Fibroblast of skin of scalp (primary cell): ENCODE measurements at regions not wholly inside any gene's neighbourhood (a gene's known extent, or its start where the extent isn't known, plus 50 kb on each side); places are given as distances from the start of the nearest gene placed in this dataset.
"Not testable (repeated sequence)": the region's sequence is repeated elsewhere in the genome, so short reads cannot be mapped to it uniquely, and the experiment has no call there.

ENCODE experiments used
- DNase-seq: peaks from one replicate; pipeline ENCODE4 v3.0.0-alpha.2; 2013

DNA sequence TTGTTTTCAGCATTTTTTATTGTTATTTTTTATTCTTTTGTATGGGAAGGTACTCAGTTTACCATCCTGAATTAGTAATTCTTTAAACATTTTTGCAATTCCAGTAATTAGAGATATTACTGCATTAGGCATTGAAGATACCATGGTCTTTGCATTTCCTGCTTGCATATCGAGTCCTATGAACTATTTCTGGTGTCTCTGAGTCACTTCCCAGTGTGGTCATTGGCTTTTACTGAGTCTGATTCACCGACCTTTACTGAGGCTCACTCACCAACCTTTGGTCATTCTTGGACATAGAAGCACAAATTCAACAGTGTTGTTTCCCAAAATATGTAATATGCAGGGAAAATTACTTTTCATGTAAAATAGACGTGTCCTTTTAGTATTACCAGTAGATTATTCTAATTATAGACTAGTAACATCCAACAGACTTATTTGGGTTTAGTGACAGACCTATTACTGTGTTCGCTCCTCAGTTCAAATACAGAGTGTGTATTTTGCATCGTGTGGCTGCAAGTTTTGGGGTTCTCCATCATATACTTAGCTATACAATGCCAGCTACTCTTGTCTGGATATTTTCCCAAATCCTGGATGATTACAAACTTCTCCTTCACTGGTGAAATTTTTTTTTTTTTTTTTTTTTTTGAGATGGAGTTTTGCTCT lies 180.7 kb upstream of the PRSS1 start:
- peak; percentile 71 for DNase-seq

DNA sequence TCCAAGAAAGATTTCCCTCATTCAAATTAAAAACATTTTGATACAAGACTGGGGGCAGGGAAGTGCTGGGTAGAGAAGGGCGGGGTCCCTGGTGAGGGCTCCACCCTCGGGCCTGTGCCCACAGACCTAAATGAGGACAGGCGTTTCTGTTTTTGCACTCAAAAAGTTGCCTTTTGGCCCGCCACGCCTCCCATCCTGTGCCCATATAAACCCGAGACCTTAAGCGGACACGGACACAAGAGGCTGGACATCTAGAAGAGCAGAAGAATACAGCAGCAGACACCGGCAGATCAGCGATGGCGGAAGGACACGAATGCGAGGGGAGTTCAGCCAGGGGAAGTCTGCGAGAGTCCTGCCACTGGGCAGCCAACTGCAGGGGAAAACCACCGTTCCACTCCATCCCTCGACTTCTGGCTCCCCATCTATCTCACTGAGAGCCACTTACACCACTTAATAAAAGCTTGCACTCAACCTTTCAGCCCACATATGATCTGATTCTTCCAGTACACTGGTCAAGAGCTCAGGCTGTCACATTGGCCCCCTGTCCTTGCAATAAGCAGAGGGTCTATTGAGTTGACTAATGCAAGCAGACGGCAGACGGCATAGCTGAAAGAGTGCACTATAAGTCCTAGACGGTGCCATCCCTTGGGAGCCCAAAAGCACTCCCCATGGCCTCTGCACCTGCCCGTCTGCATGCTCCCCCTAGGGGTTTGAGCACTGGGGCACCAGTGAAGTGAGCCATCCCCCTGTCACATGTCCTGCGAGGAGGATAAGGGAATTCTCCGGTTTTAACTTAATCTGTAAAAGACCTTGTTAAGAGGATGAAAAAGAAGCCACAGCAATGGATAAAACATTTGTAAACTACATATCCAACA lies 181.8 kb upstream of the PRSS1 start:
- DNase-seq: no peak

DNA sequence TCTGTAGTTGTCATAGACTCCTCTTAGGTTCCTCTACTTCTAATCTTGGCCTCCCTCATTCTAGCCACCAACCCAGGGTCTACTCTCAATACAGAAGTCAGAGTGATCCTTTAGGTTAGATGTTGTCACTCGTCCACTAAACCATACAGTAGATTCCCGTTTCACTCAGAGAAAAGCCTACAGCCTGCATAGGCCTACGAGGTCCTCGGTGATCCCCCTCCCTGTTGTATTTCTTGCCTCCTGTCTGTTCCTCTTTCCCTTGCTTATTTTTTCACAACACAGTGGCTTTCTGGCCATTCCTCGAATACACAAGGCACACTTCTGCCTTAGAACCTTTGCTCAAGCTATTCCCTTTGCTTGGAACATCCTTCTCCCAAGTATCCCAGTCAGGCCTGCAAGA lies 183.0 kb upstream of the PRSS1 start:
- no peak for DNase-seq

DNA sequence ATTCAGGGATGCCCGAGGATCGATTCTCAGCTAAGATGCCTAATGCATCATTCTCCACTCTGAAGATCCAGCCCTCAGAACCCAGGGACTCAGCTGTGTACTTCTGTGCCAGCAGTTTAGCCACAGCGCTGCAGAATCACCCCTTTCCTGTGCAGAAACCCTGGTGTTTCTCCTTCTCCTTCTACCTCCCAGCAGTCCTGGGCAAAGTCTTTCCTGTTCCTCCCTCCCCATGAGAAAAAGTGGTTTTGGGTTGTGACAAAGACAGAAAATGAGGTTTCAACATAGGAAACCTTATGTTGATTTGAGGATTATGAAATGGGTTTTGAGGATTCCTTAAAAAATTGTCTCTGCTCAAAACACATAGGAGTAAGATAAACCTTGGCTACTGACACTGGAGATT lies 185.1 kb upstream of the PRSS1 start:
- DNase-seq: not testable (repeated sequence)

DNA sequence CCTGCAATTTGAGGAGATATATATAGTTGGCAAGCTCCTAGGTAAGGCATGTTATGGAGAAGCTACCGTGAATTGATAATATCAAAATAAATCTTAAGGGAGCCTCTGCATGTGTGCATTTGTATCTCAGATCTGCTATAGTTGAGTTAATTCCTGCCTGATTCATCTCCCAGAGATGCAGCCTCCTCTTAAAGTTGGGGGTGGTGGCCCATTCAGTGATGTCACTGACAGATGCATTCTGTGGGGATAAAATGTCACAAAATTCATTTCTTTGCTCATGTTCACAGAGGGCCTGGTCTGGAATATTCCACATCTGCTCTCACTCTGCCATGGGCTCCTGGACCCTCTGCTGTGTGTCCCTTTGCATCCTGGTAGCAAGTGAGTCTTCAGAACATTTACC lies 185.8 kb upstream of the PRSS1 start:
- DNase-seq: peak; percentile 57

DNA sequence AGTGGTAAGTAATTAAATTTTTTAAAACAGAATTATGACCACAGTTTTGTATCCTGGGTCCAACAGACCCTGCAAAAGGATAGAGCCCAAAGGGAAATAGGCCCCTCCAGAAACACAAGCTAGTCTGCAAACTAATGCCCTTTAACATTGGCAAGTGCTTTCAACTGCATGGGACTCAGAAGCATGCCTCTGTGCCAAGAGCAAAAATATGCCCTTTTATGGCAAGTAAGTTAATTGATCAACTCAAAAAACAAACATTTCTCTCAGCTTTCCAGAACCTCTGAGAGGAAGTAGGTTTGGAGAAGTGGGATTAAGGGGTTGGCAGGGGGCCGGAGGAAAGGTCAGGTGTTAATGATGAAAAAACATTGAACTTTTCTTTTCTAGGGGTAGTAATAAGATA lies 186.6 kb upstream of the PRSS1 start:
- no peak for DNase-seq

DNA sequence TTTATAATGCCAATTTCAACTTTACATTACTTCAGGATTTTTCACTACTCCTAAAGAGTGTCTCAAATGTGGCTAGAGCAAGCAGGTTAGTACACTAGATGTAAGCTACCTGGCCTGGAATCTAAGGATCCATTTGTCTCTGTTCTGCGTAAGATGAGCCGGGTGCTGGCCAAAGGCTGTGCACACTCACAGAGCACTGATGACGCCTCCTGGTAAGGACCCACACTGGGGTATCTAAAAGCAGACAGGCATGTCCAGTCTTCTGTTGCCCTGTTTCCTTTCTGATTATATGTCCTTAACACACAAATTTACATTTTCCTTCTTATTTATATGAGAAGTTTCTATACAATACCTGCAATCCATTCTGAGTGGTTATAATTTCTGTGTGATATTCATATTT lies 187.9 kb upstream of the PRSS1 start:
- not testable (repeated sequence) for DNase-seq

DNA sequence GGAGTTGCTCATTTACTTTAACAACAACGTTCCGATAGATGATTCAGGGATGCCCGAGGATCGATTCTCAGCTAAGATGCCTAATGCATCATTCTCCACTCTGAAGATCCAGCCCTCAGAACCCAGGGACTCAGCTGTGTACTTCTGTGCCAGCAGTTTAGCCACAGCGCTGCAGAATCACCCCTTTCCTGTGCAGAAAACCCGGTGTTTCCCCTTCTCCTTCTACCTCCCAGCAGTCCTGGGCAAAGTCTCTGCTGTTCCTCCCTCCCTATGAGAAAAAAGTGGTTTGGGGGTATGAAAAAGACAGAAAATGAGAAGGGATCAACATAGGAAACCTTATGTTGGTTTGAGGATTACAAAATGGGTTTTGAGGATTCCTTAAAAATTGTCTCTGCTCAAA lies 188.5 kb upstream of the PRSS1 start:
- DNase-seq: not testable (repeated sequence)

DNA sequence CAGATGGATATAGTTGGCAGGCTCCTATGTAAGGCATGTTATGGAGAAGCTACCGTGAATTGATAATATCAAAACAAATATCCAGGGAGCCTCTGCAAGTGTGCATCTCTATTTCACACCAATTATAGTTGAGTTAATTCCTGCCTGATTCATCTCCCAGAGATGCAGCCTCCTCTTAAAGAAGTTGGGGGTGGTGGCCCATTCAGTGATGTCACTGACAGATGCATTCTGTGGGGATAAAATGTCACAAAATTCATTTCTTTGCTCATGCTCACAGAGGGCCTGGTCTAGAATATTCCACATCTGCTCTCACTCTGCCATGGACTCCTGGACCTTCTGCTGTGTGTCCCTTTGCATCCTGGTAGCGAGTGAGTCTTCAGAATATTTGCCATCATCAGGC lies 189.1 kb upstream of the PRSS1 start:
- peak; percentile 60 for DNase-seq

DNA sequence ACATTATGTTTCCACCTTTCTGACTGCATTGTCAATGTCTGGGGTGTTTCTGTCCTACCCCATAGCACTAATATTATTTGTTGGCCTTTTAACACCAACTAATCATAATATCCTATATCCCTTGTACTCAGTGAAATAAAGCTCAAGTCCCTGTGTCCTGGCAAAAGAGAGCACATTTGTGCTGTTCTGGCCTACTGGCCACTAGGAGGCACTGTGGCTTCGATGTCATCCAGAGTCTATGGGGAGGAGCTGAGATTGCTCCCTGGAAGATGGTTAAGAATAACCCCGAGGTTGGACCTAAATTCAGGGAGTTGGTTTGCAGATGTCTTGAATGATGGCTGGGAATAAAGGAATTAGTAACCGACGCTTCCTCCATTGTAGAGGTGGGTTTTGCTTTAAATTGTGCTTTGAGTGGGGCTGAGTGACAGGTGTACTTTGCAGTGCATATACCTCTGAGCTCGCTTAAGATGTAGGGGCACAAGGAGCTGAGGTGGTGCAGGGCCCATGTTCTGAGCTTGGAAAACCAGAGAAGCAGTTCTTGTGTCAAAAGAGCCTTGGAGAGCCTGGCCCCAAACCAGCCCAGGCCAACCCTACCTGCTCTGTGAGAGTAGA lies 191.2 kb upstream of the PRSS1 start:
- DNase-seq: peak; percentile 51

DNA sequence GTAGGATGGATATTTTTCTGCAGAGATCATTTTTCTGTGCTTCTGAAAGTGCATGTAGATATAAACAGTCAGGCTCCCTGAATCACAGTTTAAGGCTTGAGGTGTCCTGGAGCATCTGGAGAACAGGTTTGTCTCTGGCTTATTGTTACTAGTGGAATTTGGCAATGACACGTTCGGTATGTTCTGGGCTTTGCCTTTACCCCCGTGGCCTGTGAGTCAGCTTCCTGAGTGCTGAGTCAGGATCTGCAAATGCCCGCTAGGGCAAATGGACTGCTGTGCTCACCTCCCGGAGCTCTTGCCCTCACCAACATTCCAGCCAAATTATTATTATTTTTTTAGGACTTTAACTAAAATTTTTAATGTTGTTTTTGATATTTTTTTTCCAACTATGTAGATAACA lies 192.5 kb upstream of the PRSS1 start:
- peak; percentile 97 for DNase-seq

DNA sequence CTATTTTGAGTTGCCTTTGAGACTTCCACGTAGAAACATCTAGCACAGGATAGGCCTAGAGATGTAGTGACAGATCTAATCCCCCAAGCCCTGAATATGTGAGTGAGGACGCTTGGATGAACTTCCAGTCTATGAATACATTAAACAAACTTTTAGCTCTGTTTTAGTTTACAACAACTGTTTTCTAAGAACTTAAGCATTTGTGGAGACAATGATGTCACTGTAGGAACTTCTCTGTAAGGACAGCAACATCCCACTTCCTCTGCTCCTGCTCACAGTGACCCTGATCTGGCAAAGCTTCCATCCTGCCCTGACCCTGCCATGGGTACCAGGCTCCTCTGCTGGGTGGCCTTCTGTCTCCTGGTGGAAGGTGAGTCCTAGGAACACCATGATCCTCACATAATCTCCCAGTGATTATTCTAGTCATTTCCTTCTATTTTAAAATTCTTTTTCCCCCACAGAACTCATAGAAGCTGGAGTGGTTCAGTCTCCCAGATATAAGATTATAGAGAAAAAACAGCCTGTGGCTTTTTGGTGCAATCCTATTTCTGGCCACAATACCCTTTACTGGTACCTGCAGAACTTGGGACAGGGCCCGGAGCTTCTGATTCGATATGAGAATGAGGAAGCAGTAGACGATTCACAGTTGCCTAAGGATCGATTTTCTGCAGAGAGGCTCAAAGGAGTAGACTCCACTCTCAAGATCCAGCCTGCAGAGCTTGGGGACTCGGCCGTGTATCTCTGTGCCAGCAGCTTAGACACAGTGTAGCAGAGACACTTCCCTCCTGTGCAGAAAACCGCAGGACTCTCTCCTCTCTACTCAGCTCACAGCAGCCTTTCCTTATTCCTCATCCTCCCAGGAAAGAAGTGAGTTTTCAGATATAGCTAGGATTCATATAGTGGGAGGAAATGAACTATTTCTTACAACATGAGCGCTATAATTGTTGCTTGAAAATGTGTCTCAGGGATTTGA lies 194.4 kb upstream of the PRSS1 start:
- DNase-seq: peak; percentile 55

DNA sequence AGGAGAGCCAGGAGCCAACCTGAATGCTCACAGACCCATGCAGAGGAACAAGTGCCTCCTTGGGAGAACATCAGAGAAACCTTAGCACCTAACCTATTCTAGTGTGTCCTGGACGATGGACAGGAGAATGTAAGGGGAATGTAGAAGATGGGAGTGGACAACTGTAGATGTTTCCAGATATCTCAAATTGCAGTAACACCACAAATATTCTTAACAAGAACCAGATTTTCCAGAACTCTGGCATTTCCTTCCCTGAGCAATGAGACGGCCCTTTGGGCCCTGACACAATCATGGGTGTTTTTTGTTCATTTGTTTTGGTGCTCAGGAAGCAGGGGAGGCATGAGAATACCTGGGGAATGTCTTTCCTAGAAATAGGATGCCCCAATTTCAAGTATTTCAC lies 196.1 kb upstream of the PRSS1 start:
- peak; percentile 78 for DNase-seq

DNA sequence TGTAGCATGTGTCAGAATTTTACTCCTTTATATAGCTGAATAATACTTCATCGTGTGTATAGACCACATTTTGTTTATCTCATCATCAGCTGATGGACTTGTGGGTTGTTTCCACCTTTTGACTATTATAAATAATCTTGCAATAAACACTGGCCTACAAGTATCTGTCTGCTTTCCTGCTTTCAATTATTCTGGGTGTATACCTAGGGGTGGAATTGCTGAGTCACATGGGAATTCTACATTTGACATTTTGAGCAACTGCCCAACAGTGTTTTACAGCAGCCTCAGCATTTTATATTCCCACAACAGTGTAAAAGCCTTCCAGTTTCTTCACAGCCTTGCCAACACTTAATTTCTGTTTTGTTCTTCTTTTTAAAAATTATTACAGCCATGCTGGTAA lies 200.3 kb upstream of the PRSS1 start:
- DNase-seq: no peak

DNA sequence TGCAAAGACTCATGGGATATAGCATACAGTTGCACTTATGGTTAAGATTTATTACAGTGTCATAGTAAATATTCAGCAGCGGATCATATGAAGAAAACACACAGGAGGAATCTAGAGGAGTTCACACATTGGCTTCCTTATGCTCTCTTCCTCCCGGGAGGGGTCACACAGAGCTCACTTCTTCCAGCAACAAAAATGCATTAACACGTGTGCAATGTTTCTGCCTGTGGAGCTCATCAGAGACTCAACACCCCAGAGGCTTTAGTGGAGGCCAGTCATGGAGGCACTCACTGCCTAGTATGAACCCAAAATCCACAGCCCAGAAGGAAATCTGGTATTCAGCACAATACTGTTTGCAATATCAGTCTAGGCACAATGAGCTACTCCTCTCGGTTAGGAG lies 202.8 kb upstream of the PRSS1 start:
- no peak for DNase-seq

DNA sequence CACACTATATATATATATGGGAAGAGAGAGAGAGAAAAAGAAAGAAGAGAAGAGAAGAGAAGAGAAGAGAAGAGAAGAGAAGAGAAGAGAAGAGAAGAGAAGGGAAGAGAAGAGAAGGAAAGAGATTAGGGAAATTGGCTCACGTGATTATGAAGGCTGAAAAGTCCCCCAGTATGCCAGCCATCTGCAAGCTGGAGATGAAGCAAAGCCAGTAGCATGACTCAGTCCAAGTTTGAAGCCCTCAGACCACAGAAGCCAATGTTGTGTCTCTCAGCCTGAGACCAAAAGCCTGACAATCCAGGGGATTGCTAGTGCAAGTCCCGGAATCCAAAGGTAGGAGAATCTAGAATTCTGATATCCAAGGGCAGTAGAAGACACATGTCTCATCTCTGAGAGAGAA lies 206.3 kb upstream of the PRSS1 start:
- peak; percentile 73 for DNase-seq

DNA sequence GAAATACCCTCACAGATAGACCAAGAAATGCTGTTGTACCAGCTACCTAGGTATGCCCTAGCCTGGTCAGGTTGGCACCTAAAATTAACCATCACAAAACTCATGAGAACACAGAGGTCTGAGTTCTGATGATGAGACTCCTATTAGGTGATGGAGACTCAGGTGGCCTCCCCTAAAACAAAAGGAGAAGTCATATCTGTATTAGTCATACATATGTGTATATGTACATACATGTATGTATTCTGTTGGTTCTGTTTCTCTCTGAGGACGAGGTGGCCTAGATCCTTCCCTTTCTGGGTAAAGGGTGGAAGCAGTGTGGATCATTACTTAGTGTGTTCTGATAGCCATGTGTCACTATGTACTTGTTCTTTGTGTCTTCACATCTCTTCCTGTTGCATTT lies 207.2 kb upstream of the PRSS1 start:
- no peak for DNase-seq

DNA sequence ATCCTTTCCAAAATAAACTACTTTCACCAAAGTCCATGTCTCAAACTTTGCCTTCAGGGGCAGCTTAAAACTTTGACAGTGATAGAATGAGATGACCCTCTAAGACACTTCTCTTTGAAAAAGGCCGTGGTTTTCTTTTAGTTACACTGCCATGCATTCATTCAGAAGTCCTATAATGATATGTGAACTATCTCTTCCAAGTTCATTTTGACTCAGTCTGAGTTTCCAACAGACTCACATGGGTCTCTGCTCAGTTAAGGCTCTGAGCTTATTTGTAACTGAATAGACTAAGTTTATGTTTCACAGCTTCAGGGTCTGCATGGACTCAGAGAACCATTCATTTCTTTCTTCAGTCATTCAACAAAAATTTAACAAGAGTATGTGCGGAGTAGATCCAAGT lies 208.9 kb upstream of the PRSS1 start:
- no peak for DNase-seq

DNA sequence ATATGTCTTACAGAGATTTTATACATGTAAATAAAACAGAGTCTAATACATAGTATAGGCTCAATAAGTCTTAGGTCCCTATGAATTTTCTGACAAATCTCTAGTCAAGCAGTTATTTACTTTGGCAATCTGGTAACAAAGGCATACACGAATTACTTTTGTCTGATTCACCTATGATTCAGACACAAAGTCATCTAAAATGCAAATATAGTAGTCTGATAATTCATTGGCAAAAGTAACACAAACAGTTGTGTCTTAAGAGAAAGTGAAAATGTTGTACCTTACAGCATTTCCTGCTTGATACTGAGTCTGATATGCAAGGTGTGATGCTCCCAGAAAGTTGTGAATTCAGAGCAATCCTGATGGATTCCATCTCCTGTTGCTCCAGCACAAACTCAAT lies 209.4 kb upstream of the PRSS1 start:
- peak; percentile 73 for DNase-seq

DNA sequence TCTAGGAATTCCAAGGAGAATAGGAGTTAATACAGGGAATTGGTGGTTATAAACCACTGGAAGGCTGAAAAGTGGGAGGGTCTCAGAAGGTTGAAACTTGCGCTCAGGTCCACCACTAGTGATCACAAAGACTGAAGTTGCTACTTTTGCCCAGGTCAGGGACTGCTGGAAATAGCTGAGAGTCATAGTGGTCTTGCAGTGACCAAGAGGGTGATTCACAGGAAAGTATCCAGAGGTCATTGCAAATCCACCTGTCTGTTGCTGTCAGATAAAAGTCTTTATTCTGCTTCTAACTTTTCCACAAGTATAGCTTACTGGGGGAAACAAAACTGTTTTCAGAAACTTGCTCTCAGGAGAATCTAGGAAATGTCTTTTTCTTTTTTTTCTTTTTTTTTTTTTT lies 211.5 kb upstream of the PRSS1 start:
- no peak for DNase-seq

DNA sequence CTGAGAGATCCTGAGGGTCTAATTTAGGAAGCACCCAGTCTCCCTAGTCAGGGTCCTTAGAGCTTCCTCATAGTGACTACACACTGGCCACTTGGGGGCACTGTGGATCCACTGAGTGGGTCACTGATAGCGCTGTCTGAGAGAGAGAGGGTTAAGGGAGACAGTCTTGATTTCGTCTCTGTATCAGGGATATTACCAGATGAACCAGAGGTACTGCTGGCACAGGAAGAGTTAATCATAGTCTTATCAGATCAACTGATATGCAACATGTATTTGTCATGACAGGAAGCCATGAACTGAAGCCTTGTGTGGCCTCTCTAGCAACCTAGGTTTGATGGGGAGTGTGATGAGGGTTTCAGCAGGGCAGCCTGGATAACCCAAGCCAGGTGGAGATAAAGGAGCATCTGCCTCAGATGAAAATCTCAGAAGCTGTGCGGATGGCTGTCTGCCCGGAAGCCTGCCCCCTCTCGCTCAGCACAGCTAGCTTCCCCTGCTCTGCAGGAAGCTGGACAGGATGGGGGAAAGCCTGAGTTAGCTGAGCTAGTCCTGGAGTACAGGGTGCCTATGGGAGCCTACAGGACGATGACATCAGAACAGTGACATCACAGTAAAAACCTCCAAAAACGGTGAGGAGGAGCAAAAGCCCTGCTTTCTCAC lies 214.0 kb upstream of the PRSS1 start:
- peak; percentile 90 for DNase-seq

DNA sequence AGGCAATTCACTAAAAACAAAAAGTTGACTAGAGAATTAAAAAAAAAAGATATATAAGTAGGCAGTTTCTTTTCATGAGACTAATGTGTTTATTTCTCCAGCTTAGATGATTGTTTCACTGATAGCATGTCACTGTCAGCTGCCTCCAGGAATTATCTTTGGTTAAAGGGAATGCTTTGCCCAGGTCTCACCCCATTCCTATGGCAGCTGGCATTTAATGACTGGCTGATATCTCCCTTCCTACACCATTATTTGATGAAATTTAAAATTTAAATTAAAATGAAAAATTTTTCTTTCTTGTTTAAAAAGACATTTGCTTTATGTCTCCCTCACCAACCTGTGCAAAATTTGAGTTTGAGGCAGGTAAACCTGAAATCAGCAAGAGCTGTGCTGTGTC lies 214.5 kb upstream of the PRSS1 start:
- no peak for DNase-seq
